WERI-Rb-1 (cell line): ENCODE measurements at regions not wholly inside any gene's neighbourhood (a gene's known extent, or its start where the extent isn't known, plus 50 kb on each side); places are given as distances from the start of the nearest gene placed in this dataset.
A peak's percentile ranks its signal among the peaks of the same experiment; 100 is the strongest.

ENCODE experiments used
- DNase-seq: peaks from one replicate; pipeline ENCODE4 v3.0.0-alpha.2; 2020
- H3K27ac ChIP-seq: fragments of 250-450 bp; sonication (Bioruptor Pico); 2 replicates; pipeline ENCODE4 v1.5.1; 2020; ENCODE audit warnings: mild to moderate bottlenecking, moderate library complexity
- H3K27me3 ChIP-seq: fragments of 250-450 bp; sonication (Bioruptor Pico); 2 replicates; pipeline ENCODE4 v1.5.1; 2021; ENCODE audit warnings: mild to moderate bottlenecking, low read depth, moderate library complexity; ENCODE audit not compliant: insufficient read depth, severe bottlenecking
- H3K36me3 ChIP-seq: fragments of 250-450 bp; sonication (Bioruptor Pico); 2 replicates; pipeline ENCODE4 v1.5.1; 2020; ENCODE audit warnings: mild to moderate bottlenecking, moderate library complexity
- H3K4me3 ChIP-seq: 2 replicates; pipeline ENCODE4 v1.5.1; 2011; ENCODE audit warnings: low read depth, mild to moderate bottlenecking, control low read depth, low read length
- H3K9me3 ChIP-seq: fragments of 250-450 bp; sonication (Bioruptor Pico); 2 replicates; pipeline ENCODE4 v1.5.1; 2021; ENCODE audit warnings: mild to moderate bottlenecking, moderate library complexity; ENCODE audit not compliant: severe bottlenecking
- TF ChIP-seq, protein P1 (sequence below): IDR thresholded peaks from 2 replicates; pipeline ENCODE4 v1.5.1; 2011; ENCODE audit warnings: low read depth, mild to moderate bottlenecking, control low read depth, inconsistent platforms, low read length

DNA sequence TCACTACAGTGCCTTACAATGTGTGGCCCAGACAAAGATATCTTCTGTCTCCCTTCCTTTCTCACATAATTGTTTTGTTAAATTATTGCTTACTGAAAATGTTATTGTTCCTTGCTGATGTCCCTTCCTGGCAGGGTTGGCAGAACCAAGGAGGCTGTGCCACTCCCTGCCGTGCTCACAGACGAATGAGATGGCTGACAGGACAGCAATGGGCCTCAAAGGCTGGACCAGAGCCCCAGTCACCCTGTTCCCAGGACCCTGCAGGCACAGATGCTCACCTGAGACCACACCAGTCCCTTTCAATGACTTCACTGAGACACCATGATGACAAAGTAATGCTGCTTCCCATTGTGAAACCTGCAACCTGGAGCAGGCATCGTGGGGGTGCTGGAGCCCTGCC is 375.1 kb downstream of the HACE1 start:
- no peak for DNase-seq
- Histone ChIP-seq H3K36me3 (no peaks in the 10 kb centered on the region), H3K4me3 (no peak overlapping the region), H3K27me3 (no peaks in the 10 kb centered on the region), H3K9me3 (no peaks in the 10 kb centered on the region), H3K27ac (no peak overlapping the region)
- TF ChIP-seq, protein P1, sequence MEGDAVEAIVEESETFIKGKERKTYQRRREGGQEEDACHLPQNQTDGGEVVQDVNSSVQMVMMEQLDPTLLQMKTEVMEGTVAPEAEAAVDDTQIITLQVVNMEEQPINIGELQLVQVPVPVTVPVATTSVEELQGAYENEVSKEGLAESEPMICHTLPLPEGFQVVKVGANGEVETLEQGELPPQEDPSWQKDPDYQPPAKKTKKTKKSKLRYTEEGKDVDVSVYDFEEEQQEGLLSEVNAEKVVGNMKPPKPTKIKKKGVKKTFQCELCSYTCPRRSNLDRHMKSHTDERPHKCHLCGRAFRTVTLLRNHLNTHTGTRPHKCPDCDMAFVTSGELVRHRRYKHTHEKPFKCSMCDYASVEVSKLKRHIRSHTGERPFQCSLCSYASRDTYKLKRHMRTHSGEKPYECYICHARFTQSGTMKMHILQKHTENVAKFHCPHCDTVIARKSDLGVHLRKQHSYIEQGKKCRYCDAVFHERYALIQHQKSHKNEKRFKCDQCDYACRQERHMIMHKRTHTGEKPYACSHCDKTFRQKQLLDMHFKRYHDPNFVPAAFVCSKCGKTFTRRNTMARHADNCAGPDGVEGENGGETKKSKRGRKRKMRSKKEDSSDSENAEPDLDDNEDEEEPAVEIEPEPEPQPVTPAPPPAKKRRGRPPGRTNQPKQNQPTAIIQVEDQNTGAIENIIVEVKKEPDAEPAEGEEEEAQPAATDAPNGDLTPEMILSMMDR = no peak

DNA sequence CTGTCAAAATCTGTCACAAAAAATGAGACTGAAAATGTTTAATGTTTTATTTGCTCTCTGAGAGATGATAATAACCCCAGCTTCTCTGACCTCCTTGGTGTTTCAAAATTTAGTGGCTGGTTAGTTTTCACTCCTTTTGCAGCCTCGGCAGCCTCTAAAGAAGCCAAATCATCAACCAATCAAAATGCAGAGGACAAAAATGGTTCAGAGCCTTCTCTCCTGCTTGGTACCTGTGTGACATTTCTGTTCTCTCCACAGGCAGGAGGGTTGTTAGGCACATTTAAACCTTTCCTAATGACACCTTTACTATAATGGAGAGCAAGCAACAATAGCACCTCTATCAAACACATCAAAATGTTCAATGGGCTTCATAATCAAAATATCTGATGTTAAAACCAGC is 375.5 kb downstream of the HACE1 start:
- TF ChIP-seq, protein P1 = no peak
- Histone ChIP-seq H3K27ac (no peak overlapping the region), H3K36me3 (no peaks in the 10 kb centered on the region), H3K9me3 (no peaks in the 10 kb centered on the region), H3K27me3 (no peaks in the 10 kb centered on the region), H3K4me3 (no peak overlapping the region)
- no peak for DNase-seq

DNA sequence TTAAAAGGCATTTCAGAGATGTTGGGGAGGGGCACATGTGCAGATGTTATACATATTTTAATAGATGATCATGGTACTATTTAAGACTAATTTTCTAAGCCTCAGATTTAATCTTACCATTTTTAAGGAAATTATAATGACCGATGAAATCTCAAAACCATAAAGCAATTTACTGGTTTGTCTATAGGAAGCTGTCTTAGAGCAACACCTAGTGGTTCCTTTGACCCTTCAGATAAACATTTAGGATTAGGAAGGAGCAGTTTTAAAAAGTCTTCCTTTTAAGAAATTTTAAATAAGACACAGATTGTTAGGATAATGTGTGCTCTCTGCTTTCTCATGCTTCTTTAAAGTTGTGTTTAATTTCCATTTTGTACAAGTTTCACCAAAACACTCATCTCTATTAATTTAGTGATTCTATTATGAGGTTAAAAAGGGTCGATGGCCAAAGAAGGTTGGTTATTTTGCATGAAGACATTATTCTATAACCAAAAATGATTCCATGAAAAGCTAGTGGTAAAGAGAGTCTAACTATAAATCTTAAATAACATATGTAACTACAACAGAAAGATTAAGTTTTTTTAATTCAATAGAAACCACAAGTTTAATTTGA is 376.4 kb downstream of the HACE1 start:
- no peaks in the 10 kb centered on the region for H3K9me3 ChIP-seq
- H3K4me3 ChIP-seq = no peak overlapping the region
- no peaks in the 10 kb centered on the region for H3K27me3 ChIP-seq
- DNase-seq = no peak
- H3K36me3 ChIP-seq = no peaks in the 10 kb centered on the region
- H3K27ac ChIP-seq = no peak overlapping the region
- TF ChIP-seq, protein P1 = peak; percentile 29

DNA sequence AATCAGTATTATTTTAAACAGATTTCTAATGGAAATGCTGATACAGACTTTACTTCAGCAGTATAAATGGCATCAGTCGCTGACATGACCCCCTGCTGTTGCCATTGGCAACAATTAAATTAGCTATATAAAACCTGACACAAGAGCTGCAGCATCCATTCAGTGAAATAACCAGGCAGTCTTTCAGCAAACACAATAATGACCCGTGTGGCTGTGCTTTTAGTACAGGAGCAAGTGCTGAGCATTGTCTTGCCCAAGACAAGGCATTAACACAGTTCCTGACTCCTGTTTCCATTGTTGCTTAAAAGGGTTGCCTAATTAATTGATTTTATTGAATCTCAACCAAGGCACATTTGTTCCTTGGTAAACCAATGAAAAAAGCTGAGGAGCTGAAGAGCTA is 382.1 kb downstream of the HACE1 start:
- TF ChIP-seq, protein P1 = no peak
- no peaks in the 10 kb centered on the region for H3K36me3 ChIP-seq
- no peaks in the 10 kb centered on the region for H3K9me3 ChIP-seq
- no peak overlapping the region for H3K4me3 ChIP-seq
- no peaks in the 10 kb centered on the region for H3K27me3 ChIP-seq
- no peak for DNase-seq
- H3K27ac ChIP-seq = no peak overlapping the region

DNA sequence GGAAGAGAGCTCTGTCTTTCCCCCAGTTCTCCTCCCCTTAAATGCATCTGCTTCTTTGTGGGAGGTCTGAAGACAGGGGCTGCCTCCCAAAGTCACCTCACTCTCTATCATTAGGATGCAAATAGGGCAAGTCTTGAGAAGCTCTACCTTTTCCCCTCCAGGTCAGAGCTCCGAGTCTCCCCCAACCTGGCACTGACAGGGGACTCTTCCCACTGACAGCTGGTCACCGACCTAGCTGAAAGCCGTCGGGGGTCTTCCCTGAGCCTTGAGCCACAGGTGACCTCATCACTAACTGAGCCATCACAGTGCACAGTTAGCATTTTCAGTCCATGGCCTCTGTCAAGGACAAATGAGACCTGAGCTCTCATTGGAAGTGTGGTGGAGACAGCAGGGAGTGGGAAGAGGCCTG is 386.7 kb downstream of the HACE1 start:
- Histone ChIP-seq H3K27ac (no peak overlapping the region), H3K4me3 (no peak overlapping the region), H3K9me3 (no peaks in the 10 kb centered on the region), H3K36me3 (no peaks in the 10 kb centered on the region), H3K27me3 (no peaks in the 10 kb centered on the region)
- TF ChIP-seq, protein P1 = no peak
- DNase-seq = no peak
